AG04449 (cell line): ENCODE measurements at regions not wholly inside any gene's neighbourhood (a gene's known extent, or its start where the extent isn't known, plus 50 kb on each side); places are given as distances from the start of the nearest gene placed in this dataset.

Source experiments
- CTCF ChIA-PET: fragments of 350-600 bp; formaldehyde crosslinking; extraction: SDS; loops from one replicate; lab custom pipeline; 2021; ENCODE audit warnings: antibody characterized with exemption; lab: Yijun Ruan, JAX
- POLR2A ChIA-PET: fragments of 400-600, 350-600 bp; formaldehyde crosslinking; extraction: SDS; loops from one replicate; lab custom pipeline; 2020; ENCODE audit warnings: antibody characterized with exemption, inconsistent platforms; lab: Yijun Ruan, JAX
- DNase-seq: peaks from one replicate; pipeline ENCODE4 v3.0.0-alpha.2; 2010; ENCODE audit warnings: low read depth, low spot score
- H3K4me3 ChIP-seq: 2 replicates; pipeline ENCODE4 v1.5.1; 2011; ENCODE audit warnings: low read depth, mild to moderate bottlenecking, control low read depth, low read length
- TF ChIP-seq, protein P1 (sequence below): IDR thresholded peaks from one replicate; pipeline ENCODE4 v1.5.1; 2011; ENCODE audit warnings: mild to moderate bottlenecking, moderate library complexity, low read length, control low read depth, inconsistent platforms; ENCODE audit not compliant: insufficient read depth; ENCODE audit errors: missing control alignments

DNA sequence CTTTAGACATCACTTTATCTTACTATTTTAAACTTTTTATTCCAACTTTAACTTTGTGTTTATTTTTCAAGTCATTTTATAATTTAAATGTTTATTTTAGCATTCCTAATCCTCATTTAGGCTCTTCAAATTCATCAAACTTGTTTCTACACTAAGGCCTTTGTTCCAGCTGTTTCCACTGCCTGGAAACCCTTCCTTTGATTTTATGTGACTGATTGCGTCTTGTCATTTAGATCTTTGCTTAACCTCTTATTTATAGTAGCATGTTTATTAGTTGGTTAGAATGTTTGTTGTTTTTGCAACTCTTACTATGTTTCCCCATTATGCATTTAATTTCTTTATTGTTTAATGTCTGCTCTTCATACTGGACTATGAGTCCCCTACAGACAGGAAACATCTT, 132.0 kb downstream of the FAM181B start:
- no peak overlapping the region for H3K4me3 ChIP-seq
- CTCF ChIA-PET, result no interaction called here
- DNase-seq, result no peak
- TF ChIP-seq, protein P1, sequence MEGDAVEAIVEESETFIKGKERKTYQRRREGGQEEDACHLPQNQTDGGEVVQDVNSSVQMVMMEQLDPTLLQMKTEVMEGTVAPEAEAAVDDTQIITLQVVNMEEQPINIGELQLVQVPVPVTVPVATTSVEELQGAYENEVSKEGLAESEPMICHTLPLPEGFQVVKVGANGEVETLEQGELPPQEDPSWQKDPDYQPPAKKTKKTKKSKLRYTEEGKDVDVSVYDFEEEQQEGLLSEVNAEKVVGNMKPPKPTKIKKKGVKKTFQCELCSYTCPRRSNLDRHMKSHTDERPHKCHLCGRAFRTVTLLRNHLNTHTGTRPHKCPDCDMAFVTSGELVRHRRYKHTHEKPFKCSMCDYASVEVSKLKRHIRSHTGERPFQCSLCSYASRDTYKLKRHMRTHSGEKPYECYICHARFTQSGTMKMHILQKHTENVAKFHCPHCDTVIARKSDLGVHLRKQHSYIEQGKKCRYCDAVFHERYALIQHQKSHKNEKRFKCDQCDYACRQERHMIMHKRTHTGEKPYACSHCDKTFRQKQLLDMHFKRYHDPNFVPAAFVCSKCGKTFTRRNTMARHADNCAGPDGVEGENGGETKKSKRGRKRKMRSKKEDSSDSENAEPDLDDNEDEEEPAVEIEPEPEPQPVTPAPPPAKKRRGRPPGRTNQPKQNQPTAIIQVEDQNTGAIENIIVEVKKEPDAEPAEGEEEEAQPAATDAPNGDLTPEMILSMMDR, result no peak
- POLR2A ChIA-PET, result no interaction called here

DNA sequence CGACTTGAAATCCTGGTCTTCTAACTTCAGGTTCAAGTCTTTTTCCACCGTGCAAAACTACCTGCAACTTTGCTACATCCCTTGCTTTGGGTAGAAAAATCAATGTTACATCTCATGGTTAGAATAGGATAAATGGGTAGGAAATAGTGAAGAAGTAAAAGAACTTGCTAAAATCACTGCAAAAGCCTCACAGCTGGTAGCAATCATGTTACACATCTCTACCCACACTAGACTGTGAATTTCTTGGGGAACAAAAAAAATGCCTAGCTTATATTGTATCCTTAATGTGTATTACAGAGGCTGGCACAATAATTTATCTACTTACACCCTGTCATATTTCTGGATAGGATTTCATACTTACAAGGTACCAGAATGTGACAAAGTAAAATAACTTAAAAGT, 133.8 kb downstream of the FAM181B start:
- TF ChIP-seq, protein P1, result no peak
- DNase-seq, result no peak
- POLR2A ChIA-PET, result no interaction called here
- CTCF ChIA-PET, result no interaction called here
- no peak overlapping the region for H3K4me3 ChIP-seq

DNA sequence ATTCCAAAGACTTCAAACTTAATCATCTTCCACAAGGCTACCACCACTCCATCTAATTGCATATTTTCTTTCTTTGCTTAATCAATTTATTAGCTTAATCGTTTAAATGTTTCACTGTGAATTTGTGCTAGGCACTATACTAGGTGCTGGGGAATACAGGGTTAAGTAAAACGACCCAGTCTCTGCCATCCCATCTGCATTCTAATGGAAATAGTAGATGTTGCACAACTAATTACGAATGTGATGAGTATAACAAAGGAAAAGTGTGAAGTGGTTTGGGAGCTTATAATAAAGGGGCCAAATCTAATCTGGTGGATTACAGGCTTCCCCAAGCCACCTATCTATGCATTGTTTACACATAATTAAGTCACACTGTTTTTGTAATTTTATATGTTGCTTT, 147.1 kb downstream of the FAM181B start:
- DNase-seq, result no peak
- TF ChIP-seq, protein P1, result no peak
- POLR2A ChIA-PET, result no interaction called here
- H3K4me3 ChIP-seq, result no peak overlapping the region
- CTCF ChIA-PET, result no interaction called here

DNA sequence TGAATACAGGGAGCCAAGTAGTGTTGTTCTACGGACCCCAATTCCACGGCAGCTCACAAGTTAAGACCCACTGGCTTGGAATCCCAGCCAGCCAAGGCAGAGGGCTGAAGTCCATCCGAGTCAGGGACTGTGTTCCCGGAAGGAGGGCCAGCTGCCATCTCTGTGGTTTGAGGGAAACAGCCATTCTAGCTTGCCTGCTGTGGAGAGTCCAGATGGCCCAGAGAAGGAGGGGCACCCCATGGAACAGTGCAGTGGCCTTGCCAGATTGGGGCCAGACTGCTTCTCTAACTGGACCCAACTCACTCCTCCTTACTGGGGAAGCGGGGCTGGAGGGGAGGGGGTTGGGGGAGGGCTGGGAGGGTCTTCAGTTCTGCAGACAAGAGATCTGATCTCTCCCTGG, 156.4 kb downstream of the FAM181B start:
- TF ChIP-seq, protein P1, result no peak
- DNase-seq, result no peak
- POLR2A ChIA-PET, result no interaction called here
- CTCF ChIA-PET, result no interaction called here
- no peak overlapping the region for H3K4me3 ChIP-seq

DNA sequence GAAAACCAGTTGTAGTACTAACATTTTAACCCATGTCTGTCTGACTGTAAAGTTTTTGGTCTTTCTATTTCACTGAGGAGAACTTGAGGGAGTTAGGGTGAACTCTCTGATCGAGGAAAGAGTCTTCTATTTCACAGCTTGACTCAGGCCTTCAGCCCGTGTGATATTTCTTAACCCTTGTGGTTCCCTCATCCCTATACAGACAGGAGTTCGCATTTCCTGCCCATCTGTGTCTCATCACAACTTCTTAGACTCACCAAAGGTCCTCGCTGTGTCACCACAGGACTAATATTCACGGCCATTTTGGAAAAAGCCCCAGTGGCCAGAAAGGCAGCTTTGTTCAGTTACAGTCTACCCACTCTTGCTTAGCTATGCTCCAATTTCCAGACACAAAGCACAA, 172.8 kb downstream of the FAM181B start:
- no peak for DNase-seq
- CTCF ChIA-PET, result no interaction called here
- no peak overlapping the region for H3K4me3 ChIP-seq
- TF ChIP-seq, protein P1, result no peak
- POLR2A ChIA-PET, result no interaction called here

DNA sequence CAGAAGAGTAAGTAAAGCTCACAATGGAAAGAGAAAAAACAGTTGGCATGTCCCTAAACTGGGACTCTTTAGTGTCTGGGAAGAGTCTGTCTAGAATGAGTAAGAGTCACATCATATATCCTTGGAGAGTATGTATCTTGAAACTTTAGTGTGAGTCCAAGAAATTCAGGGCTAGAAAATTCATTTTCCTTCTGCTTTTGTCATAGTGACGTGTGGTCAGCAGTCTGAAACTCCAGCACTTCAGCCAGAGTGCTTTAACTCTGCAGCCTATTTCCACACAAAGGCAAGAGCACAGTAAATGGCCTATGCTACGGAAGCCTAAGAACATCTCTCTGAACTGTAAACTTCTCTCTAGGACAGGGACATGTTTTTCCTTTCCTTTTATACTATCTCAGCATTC, 174.1 kb downstream of the FAM181B start:
- DNase-seq, result no peak
- POLR2A ChIA-PET, result no interaction called here
- CTCF ChIA-PET, result no interaction called here
- TF ChIP-seq, protein P1, result no peak
- H3K4me3 ChIP-seq, result no peak overlapping the region
